ENCODE measurements at regions not wholly inside any gene's neighbourhood (a gene's known extent, or its start where the extent isn't known, plus 50 kb on each side); places are given as distances from the start of the nearest gene placed in this dataset.
"Not testable (repeated sequence)": the region's sequence is repeated elsewhere in the genome, so short reads cannot be mapped to it uniquely, and the experiment has no call there.

GRCh38 chr3:135582800-135583199, 382.7 kb upstream of the PPP2R3A start:
- no peak for DNase-seq (ENCODE audit: low read depth)
- TF ChIP-seq CTCF (conservative IDR thresholded peaks at IDR 0.05; ENCODE audit: low read depth, low read length) = no peak
- H3K4me3 ChIP-seq (ENCODE audit: low read length) = no peak overlapping the region

DNA sequence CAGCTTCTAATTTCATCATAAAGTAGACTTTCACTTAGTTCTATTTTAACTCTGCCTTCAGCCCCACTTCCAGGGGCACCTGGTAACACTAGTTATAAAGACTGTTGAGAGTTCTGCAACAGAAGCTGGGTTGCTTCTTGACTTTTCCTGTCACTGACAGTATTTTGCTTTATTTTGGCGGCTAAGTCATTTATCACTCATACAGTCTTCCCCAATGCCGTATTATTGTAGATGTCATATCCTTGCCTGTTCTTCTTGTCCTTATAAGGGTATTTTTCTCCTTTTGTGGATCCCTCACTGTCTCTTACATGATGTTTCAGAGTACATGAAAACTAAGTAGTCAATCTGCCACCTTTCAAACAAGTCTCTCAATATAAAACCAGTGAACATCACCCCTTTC, 369.0 kb upstream of the PPP2R3A start:
- no peak for DNase-seq (ENCODE audit: low read depth)
- TF ChIP-seq CTCF (conservative IDR thresholded peaks at IDR 0.05; ENCODE audit: low read depth, low read length) = no peak
- H3K4me3 ChIP-seq (ENCODE audit: low read length) = no peak overlapping the region

DNA sequence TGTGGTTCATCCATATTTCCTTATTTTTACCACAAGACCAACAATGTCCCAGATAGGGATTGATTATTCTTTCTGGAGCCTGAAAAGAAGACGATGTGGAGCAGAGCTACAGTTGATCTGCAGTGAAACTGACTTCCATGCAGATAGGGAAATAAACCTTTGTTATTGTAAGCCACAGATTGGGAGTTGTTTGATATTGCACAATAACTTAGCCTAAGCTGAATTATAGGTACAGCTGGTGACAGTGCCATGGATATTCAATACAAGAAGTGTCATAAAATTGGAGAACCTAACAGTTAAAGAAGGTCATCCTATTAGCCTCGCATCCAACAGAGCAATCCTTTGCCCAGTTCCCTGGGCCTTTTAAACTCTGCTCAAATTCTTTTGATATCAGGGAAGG, 367.7 kb upstream of the PPP2R3A start:
- DNase-seq (ENCODE audit: low read depth) = no peak
- H3K4me3 ChIP-seq (ENCODE audit: low read length) = no peak overlapping the region
- no peak for TF ChIP-seq CTCF (conservative IDR thresholded peaks at IDR 0.05; ENCODE audit: low read depth, low read length)

DNA sequence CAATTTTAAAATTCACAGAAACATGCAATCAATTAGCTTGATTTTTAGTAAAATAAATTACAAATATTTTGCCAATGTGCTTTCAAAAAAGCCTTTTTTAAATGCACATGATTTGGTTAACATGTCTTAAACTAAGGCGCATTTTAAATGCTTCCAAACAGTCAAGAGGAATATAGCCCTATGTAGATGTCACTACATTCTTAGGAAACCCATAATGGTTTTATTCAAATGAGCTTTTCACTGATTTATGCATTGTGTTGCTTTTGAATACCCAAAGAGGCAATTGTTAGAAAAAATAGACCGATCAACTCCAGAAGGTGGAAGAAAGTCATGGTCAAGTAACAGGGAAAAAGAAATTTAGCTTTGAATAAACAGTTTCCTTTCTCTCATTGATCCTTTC, 366.9 kb upstream of the PPP2R3A start:
- no peak for DNase-seq (ENCODE audit: low read depth)
- no peak overlapping the region for H3K4me3 ChIP-seq (ENCODE audit: low read length)
- TF ChIP-seq CTCF (conservative IDR thresholded peaks at IDR 0.05; ENCODE audit: low read depth, low read length) = no peak

GRCh38 chr3:135604512-135604911, 361.0 kb upstream of the PPP2R3A start:
- H3K4me3 ChIP-seq (ENCODE audit: low read length); DNase-seq (ENCODE audit: low read depth): not testable (repeated sequence)

DNA sequence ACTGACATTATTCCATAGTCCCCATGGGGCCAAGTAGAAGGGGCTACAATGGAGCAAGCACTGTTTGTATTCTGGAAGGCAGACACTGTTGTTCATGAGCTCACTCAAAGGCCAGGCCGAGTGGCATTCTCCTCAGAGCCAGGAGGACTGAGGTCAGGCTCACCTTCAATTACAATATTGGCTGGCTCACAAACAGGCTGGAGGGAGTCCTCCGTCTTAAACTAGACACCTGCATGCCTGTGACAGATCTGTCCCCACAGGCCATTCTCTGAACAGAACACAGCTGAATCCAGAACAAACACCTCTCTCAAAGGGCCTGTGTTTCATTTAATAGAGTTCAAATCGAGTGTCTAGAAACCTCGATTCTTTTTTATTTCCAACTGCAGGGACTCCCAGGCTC, 347.4 kb upstream of the PPP2R3A start:
- no peak for TF ChIP-seq CTCF (conservative IDR thresholded peaks at IDR 0.05; ENCODE audit: low read depth, low read length)
- DNase-seq (ENCODE audit: low read depth) = no peak
- H3K4me3 ChIP-seq (ENCODE audit: low read length) = no peak overlapping the region

- no peak for TF ChIP-seq CTCF (conservative IDR thresholded peaks at IDR 0.05; ENCODE audit: low read depth, low read length)
- no peak for DNase-seq (ENCODE audit: low read depth)
- no peak overlapping the region for H3K4me3 ChIP-seq (ENCODE audit: low read length)
These were observed 344.2 kb upstream of the PPP2R3A start for GRCh38 chr3:135621184-135621920.

Measured in retinal pigment epithelial cell (primary cell).